ENCODE measurements at regions not wholly inside any gene's neighbourhood (a gene's known extent, or its start where the extent isn't known, plus 50 kb on each side); places are given as distances from the start of the nearest gene placed in this dataset.
A peak's percentile ranks its signal among the peaks of the same experiment; 100 is the strongest.

DNA sequence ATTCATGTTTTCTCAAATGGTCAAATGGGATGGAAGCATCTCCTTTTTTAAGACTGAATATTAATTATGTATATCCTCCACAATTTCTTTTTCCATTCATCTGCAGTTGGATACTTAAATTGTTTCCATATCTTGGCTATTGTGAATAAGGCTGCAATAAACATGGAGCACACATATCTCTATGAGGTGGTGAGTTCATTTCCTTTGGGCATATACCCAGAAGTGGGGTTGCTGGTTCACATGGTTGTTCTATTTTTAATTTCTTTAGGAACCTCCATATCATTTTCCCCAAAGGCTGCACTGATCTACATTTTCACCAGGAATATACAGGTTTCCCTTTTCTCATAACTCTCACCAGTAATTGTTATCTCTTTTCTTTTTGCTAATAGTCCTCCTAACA, 566.3 kb downstream of the KCTD12 start:
- ChIA-PET POLR2A (no interaction called here), CTCF (no interaction called here)
- no peak overlapping the region for H2AFZ ChIP-seq (ENCODE audit: low read depth)
- H3K27me3 ChIP-seq (ENCODE audit: insufficient read depth), result no peaks in the 10 kb centered on the region
- no peaks in the 10 kb centered on the region for H3K9me3 ChIP-seq
- no peaks in the 10 kb centered on the region for H3K9me2 ChIP-seq
- H3F3A ChIP-seq (replicated peaks; ENCODE audit: insufficient read depth), result no peaks in the 10 kb centered on the region
- H3K4me2 ChIP-seq, result no peak overlapping the region
- no peaks in the 10 kb centered on the region for H3K4me1 ChIP-seq (ENCODE audit: control insufficient read depth in 1 of 2, insufficient read depth in 2 of 2, low read depth in 1 of 2, low read length in 1 of 2)
- no peaks in the 10 kb centered on the region for H3K36me3 ChIP-seq (replicated peaks in 1 of 2; ENCODE audit: control insufficient read depth in 1 of 2, insufficient read depth in 2 of 2, low read length in 1 of 2)
- DNase-seq, result no peak
- no peaks in the 10 kb centered on the region for H4K20me1 ChIP-seq (ENCODE audit: insufficient read depth)
- no peak overlapping the region for H3K9ac ChIP-seq
- H3K27ac ChIP-seq (ENCODE audit: low read depth in 2 of 2, low read length in 1 of 2), result no peak overlapping the region
- no peak for TF ChIP-seq JUND (IDR thresholded peaks at IDR 0.05)
- H3K79me2 ChIP-seq (ENCODE audit: insufficient read depth), result no peaks in the 10 kb centered on the region
- H3K4me3 ChIP-seq (ENCODE audit: low read depth in 2 of 2, low read length in 1 of 2), result no peak overlapping the region

- Histone ChIP-seq H2AFZ (ENCODE audit: low read depth) (no peak overlapping the region), H3K9ac (no peak overlapping the region), H3F3A (replicated peaks; ENCODE audit: insufficient read depth) (no peaks in the 10 kb centered on the region), H3K4me3 (ENCODE audit: low read depth in 2 of 2, low read length in 1 of 2) (no peak overlapping the region), H3K27ac (ENCODE audit: low read depth in 2 of 2, low read length in 1 of 2) (no peak overlapping the region), H3K79me2 (ENCODE audit: insufficient read depth) (no peaks in the 10 kb centered on the region), H4K20me1 (ENCODE audit: insufficient read depth) (no peaks in the 10 kb centered on the region), H3K36me3 (replicated peaks in 1 of 2; ENCODE audit: control insufficient read depth in 1 of 2, insufficient read depth in 2 of 2, low read length in 1 of 2) (no peaks in the 10 kb centered on the region), H3K9me3 (no peaks in the 10 kb centered on the region), H3K27me3 (ENCODE audit: insufficient read depth) (no peaks in the 10 kb centered on the region), H3K4me2 (no peak overlapping the region), H3K4me1 (ENCODE audit: control insufficient read depth in 1 of 2, insufficient read depth in 2 of 2, low read depth in 1 of 2, low read length in 1 of 2) (no peaks in the 10 kb centered on the region), H3K9me2 (no peaks in the 10 kb centered on the region)
- TF ChIP-seq, protein P1, sequence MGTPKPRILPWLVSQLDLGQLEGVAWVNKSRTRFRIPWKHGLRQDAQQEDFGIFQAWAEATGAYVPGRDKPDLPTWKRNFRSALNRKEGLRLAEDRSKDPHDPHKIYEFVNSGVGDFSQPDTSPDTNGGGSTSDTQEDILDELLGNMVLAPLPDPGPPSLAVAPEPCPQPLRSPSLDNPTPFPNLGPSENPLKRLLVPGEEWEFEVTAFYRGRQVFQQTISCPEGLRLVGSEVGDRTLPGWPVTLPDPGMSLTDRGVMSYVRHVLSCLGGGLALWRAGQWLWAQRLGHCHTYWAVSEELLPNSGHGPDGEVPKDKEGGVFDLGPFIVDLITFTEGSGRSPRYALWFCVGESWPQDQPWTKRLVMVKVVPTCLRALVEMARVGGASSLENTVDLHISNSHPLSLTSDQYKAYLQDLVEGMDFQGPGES (IDR thresholded peaks at IDR 0.05; ENCODE audit: low read depth, low read length), result no peak
- peak; percentile 45; the same call in 1 of the 2 replicates for TF ChIP-seq GATA2 (CRISPR knock-in tag; IDR thresholded peaks at IDR 0.05)
- POLR2A ChIA-PET, result no interaction called here
- DNase-seq, result no peak
- CTCF ChIA-PET, result no interaction called here
Measured at GRCh38 chr13:76316998-76317527, 569.1 kb downstream of the KCTD12 start.

GRCh38 chr13:76314495-76314894, 571.7 kb downstream of the KCTD12 start:
- no peaks in the 10 kb centered on the region for H3K27me3 ChIP-seq (ENCODE audit: insufficient read depth)
- no peak for TF ChIP-seq RAD21 (IDR thresholded peaks at IDR 0.05; ENCODE audit: low read length)
- no peak for TF ChIP-seq EP300 (IDR thresholded peaks at IDR 0.05; ENCODE audit: borderline replicate concordance in 1 of 2, low read depth in 1 of 2, low read length in 1 of 2)
- no peak for TF ChIP-seq RCOR1 (IDR thresholded peaks at IDR 0.05; ENCODE audit: low read length)
- TF ChIP-seq, protein P2, sequence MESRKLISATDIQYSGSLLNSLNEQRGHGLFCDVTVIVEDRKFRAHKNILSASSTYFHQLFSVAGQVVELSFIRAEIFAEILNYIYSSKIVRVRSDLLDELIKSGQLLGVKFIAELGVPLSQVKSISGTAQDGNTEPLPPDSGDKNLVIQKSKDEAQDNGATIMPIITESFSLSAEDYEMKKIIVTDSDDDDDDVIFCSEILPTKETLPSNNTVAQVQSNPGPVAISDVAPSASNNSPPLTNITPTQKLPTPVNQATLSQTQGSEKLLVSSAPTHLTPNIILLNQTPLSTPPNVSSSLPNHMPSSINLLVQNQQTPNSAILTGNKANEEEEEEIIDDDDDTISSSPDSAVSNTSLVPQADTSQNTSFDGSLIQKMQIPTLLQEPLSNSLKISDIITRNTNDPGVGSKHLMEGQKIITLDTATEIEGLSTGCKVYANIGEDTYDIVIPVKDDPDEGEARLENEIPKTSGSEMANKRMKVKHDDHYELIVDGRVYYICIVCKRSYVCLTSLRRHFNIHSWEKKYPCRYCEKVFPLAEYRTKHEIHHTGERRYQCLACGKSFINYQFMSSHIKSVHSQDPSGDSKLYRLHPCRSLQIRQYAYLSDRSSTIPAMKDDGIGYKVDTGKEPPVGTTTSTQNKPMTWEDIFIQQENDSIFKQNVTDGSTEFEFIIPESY (IDR thresholded peaks at IDR 0.05; ENCODE audit: borderline replicate concordance, low read depth), result no peak
- TF ChIP-seq TEAD4 (IDR thresholded peaks at IDR 0.05; ENCODE audit: borderline replicate concordance, insufficient read depth), result no peak
- H3K4me3 ChIP-seq (ENCODE audit: low read depth in 2 of 2, low read length in 1 of 2), result no peak overlapping the region
- H3K9me3 ChIP-seq, result no peaks in the 10 kb centered on the region
- no peaks in the 10 kb centered on the region for H3K36me3 ChIP-seq (replicated peaks in 1 of 2; ENCODE audit: control insufficient read depth in 1 of 2, insufficient read depth in 2 of 2, low read length in 1 of 2)
- WGBS (ENCODE audit: low lambda C conversion rate), result 21% methylated on average over 6 of the region's 6 CpGs
- no peak overlapping the region for H3K9ac ChIP-seq
- H3K79me2 ChIP-seq (ENCODE audit: insufficient read depth), result no peaks in the 10 kb centered on the region
- ChIA-PET POLR2A (no interaction called here), CTCF (no interaction called here)
- H3K4me2 ChIP-seq, result no peak overlapping the region
- H4K20me1 ChIP-seq (ENCODE audit: insufficient read depth), result no peaks in the 10 kb centered on the region
- no peak for DNase-seq
- H3K27ac ChIP-seq (ENCODE audit: low read depth in 2 of 2, low read length in 1 of 2), result no peak overlapping the region
- H3K4me1 ChIP-seq (ENCODE audit: control insufficient read depth in 1 of 2, insufficient read depth in 2 of 2, low read depth in 1 of 2, low read length in 1 of 2), result no peaks in the 10 kb centered on the region
- H2AFZ ChIP-seq (ENCODE audit: low read depth), result no peak overlapping the region
- no peaks in the 10 kb centered on the region for H3F3A ChIP-seq (replicated peaks; ENCODE audit: insufficient read depth)
- peaks cover 2% of the 10 kb centered on the region; the same call in 1 of the 2 replicates for H3K9me2 ChIP-seq
